ENCODE measurements at regions not wholly inside any gene's neighbourhood (a gene's known extent, or its start where the extent isn't known, plus 50 kb on each side); places are given as distances from the start of the nearest gene placed in this dataset.
A peak's percentile ranks its signal among the peaks of the same experiment; 100 is the strongest.

- Histone ChIP-seq H3K4me3 (ENCODE audit: insufficient read depth, low read depth, low read length, poor library complexity, severe bottlenecking) (no peak overlapping the region), H3K27me3 (replicated peaks; ENCODE audit: control insufficient read depth, insufficient read depth, low read length, poor library complexity, severe bottlenecking) (no peaks in the 10 kb centered on the region), H3K4me1 (ENCODE audit: control insufficient read depth, insufficient read depth, low read length, poor library complexity, severe bottlenecking) (no peaks in the 10 kb centered on the region), H3K27ac (ENCODE audit: insufficient read depth, low read length, poor library complexity, severe bottlenecking) (no peak overlapping the region), H3K36me3 (ENCODE audit: control insufficient read depth, insufficient read depth, low read length) (no peaks in the 10 kb centered on the region), H3K9me3 (ENCODE audit: control insufficient read depth, low read length) (no peaks in the 10 kb centered on the region)
- no peak for DNase-seq
Observed at GRCh38 chr1:87678266-87678665, 349.6 kb downstream of the LMO4 start.

- H3K36me3 ChIP-seq (ENCODE audit: control insufficient read depth, insufficient read depth, low read length) = no peaks in the 10 kb centered on the region
- no peak for DNase-seq
- no peaks in the 10 kb centered on the region for H3K4me1 ChIP-seq (ENCODE audit: control insufficient read depth, insufficient read depth, low read length, poor library complexity, severe bottlenecking)
- H3K27me3 ChIP-seq (replicated peaks; ENCODE audit: control insufficient read depth, insufficient read depth, low read length, poor library complexity, severe bottlenecking) = no peaks in the 10 kb centered on the region
- no peak overlapping the region for H3K4me3 ChIP-seq (ENCODE audit: insufficient read depth, low read depth, low read length, poor library complexity, severe bottlenecking)
- no peak overlapping the region for H3K27ac ChIP-seq (ENCODE audit: insufficient read depth, low read length, poor library complexity, severe bottlenecking)
- no peaks in the 10 kb centered on the region for H3K9me3 ChIP-seq (ENCODE audit: control insufficient read depth, low read length)
Observed at GRCh38 chr1:87682565-87682964, 353.9 kb downstream of the LMO4 start.

GRCh38 chr1:87683196-87683956 is 354.7 kb downstream of the LMO4 start:
- no peak overlapping the region for H3K27ac ChIP-seq (ENCODE audit: insufficient read depth, low read length, poor library complexity, severe bottlenecking)
- H3K4me3 ChIP-seq (ENCODE audit: insufficient read depth, low read depth, low read length, poor library complexity, severe bottlenecking) = no peak overlapping the region
- DNase-seq = no peak
- H3K36me3 ChIP-seq (ENCODE audit: control insufficient read depth, insufficient read depth, low read length) = no peaks in the 10 kb centered on the region
- no peaks in the 10 kb centered on the region for H3K27me3 ChIP-seq (replicated peaks; ENCODE audit: control insufficient read depth, insufficient read depth, low read length, poor library complexity, severe bottlenecking)
- H3K9me3 ChIP-seq (ENCODE audit: control insufficient read depth, low read length) = no peaks in the 10 kb centered on the region
- no peaks in the 10 kb centered on the region for H3K4me1 ChIP-seq (ENCODE audit: control insufficient read depth, insufficient read depth, low read length, poor library complexity, severe bottlenecking)

- H3K4me3 ChIP-seq (ENCODE audit: insufficient read depth, low read depth, low read length, poor library complexity, severe bottlenecking) = peak overlapping the region; percentile 3
- H3K36me3 ChIP-seq (ENCODE audit: control insufficient read depth, insufficient read depth, low read length) = no peaks in the 10 kb centered on the region
Observed at GRCh38 chr1:87684194-87684593, 355.5 kb downstream of the LMO4 start.

GRCh38 chr1:87684713-87685205 is 356.1 kb downstream of the LMO4 start:
- Histone ChIP-seq H3K4me1 (ENCODE audit: control insufficient read depth, insufficient read depth, low read length, poor library complexity, severe bottlenecking) (no peaks in the 10 kb centered on the region), H3K36me3 (ENCODE audit: control insufficient read depth, insufficient read depth, low read length) (no peaks in the 10 kb centered on the region), H3K27me3 (replicated peaks; ENCODE audit: control insufficient read depth, insufficient read depth, low read length, poor library complexity, severe bottlenecking) (no peaks in the 10 kb centered on the region), H3K4me3 (ENCODE audit: insufficient read depth, low read depth, low read length, poor library complexity, severe bottlenecking) (no peak overlapping the region), H3K27ac (ENCODE audit: insufficient read depth, low read length, poor library complexity, severe bottlenecking) (no peak overlapping the region), H3K9me3 (ENCODE audit: control insufficient read depth, low read length) (no peaks in the 10 kb centered on the region)
- no peak for DNase-seq

More at GRCh38 chr1:87684194-87684593, 355.5 kb downstream of the LMO4 start:
- H3K27ac ChIP-seq (ENCODE audit: insufficient read depth, low read length, poor library complexity, severe bottlenecking) = no peak overlapping the region
- no peaks in the 10 kb centered on the region for H3K27me3 ChIP-seq (replicated peaks; ENCODE audit: control insufficient read depth, insufficient read depth, low read length, poor library complexity, severe bottlenecking)
- no peak for DNase-seq
- no peaks in the 10 kb centered on the region for H3K4me1 ChIP-seq (ENCODE audit: control insufficient read depth, insufficient read depth, low read length, poor library complexity, severe bottlenecking)
- no peaks in the 10 kb centered on the region for H3K9me3 ChIP-seq (ENCODE audit: control insufficient read depth, low read length)

- no peaks in the 10 kb centered on the region for H3K27me3 ChIP-seq (replicated peaks; ENCODE audit: control insufficient read depth, insufficient read depth, low read length, poor library complexity, severe bottlenecking)
- no peaks in the 10 kb centered on the region for H3K9me3 ChIP-seq (ENCODE audit: control insufficient read depth, low read length)
- no peaks in the 10 kb centered on the region for H3K4me1 ChIP-seq (ENCODE audit: control insufficient read depth, insufficient read depth, low read length, poor library complexity, severe bottlenecking)
- no peaks in the 10 kb centered on the region for H3K36me3 ChIP-seq (ENCODE audit: control insufficient read depth, insufficient read depth, low read length)
- no peak overlapping the region for H3K27ac ChIP-seq (ENCODE audit: insufficient read depth, low read length, poor library complexity, severe bottlenecking)
- DNase-seq = no peak
- H3K4me3 ChIP-seq (ENCODE audit: insufficient read depth, low read depth, low read length, poor library complexity, severe bottlenecking) = no peak overlapping the region
Observed at GRCh38 chr1:87685311-87686135, 356.8 kb downstream of the LMO4 start.

GRCh38 chr1:87686136-87686495 is 357.4 kb downstream of the LMO4 start:
- Histone ChIP-seq H3K27me3 (replicated peaks; ENCODE audit: control insufficient read depth, insufficient read depth, low read length, poor library complexity, severe bottlenecking) (no peaks in the 10 kb centered on the region), H3K27ac (ENCODE audit: insufficient read depth, low read length, poor library complexity, severe bottlenecking) (no peak overlapping the region), H3K4me3 (ENCODE audit: insufficient read depth, low read depth, low read length, poor library complexity, severe bottlenecking) (no peak overlapping the region), H3K9me3 (ENCODE audit: control insufficient read depth, low read length) (no peaks in the 10 kb centered on the region), H3K36me3 (ENCODE audit: control insufficient read depth, insufficient read depth, low read length) (no peaks in the 10 kb centered on the region), H3K4me1 (ENCODE audit: control insufficient read depth, insufficient read depth, low read length, poor library complexity, severe bottlenecking) (no peaks in the 10 kb centered on the region)
- DNase-seq = no peak

- Histone ChIP-seq H3K27ac (ENCODE audit: insufficient read depth, low read length, poor library complexity, severe bottlenecking) (no peak overlapping the region), H3K9me3 (ENCODE audit: control insufficient read depth, low read length) (no peaks in the 10 kb centered on the region), H3K27me3 (replicated peaks; ENCODE audit: control insufficient read depth, insufficient read depth, low read length, poor library complexity, severe bottlenecking) (no peaks in the 10 kb centered on the region), H3K4me3 (ENCODE audit: insufficient read depth, low read depth, low read length, poor library complexity, severe bottlenecking) (no peak overlapping the region), H3K4me1 (ENCODE audit: control insufficient read depth, insufficient read depth, low read length, poor library complexity, severe bottlenecking) (no peaks in the 10 kb centered on the region), H3K36me3 (ENCODE audit: control insufficient read depth, insufficient read depth, low read length) (no peaks in the 10 kb centered on the region)
- DNase-seq = no peak
Observed at GRCh38 chr1:87686671-87687070, 358.0 kb downstream of the LMO4 start.

GRCh38 chr1:87688136-87688535 is 359.5 kb downstream of the LMO4 start:
- Histone ChIP-seq H3K27me3 (replicated peaks; ENCODE audit: control insufficient read depth, insufficient read depth, low read length, poor library complexity, severe bottlenecking) (no peaks in the 10 kb centered on the region), H3K9me3 (ENCODE audit: control insufficient read depth, low read length) (no peaks in the 10 kb centered on the region), H3K4me3 (ENCODE audit: insufficient read depth, low read depth, low read length, poor library complexity, severe bottlenecking) (no peak overlapping the region), H3K4me1 (ENCODE audit: control insufficient read depth, insufficient read depth, low read length, poor library complexity, severe bottlenecking) (no peaks in the 10 kb centered on the region), H3K27ac (ENCODE audit: insufficient read depth, low read length, poor library complexity, severe bottlenecking) (no peak overlapping the region), H3K36me3 (ENCODE audit: control insufficient read depth, insufficient read depth, low read length) (no peaks in the 10 kb centered on the region)
- DNase-seq = no peak

- Histone ChIP-seq H3K27me3 (replicated peaks; ENCODE audit: control insufficient read depth, insufficient read depth, low read length, poor library complexity, severe bottlenecking) (no peaks in the 10 kb centered on the region), H3K36me3 (ENCODE audit: control insufficient read depth, insufficient read depth, low read length) (no peaks in the 10 kb centered on the region), H3K9me3 (ENCODE audit: control insufficient read depth, low read length) (no peaks in the 10 kb centered on the region), H3K4me3 (ENCODE audit: insufficient read depth, low read depth, low read length, poor library complexity, severe bottlenecking) (no peak overlapping the region), H3K27ac (ENCODE audit: insufficient read depth, low read length, poor library complexity, severe bottlenecking) (no peak overlapping the region), H3K4me1 (ENCODE audit: control insufficient read depth, insufficient read depth, low read length, poor library complexity, severe bottlenecking) (no peaks in the 10 kb centered on the region)
- DNase-seq = no peak
Observed at GRCh38 chr1:87689487-87689886, 360.8 kb downstream of the LMO4 start.

Data from effector memory CD4-positive, alpha-beta T cell (primary cell).